Tibial nerve (tissue), 4 donors: ENCODE measurements at regions not wholly inside any gene's neighbourhood (a gene's known extent, or its start where the extent isn't known, plus 50 kb on each side); places are given as distances from the start of the nearest gene placed in this dataset.

Experiments
- DNase-seq, 2 donors: peaks; one replicate each; pipeline ENCODE4 v3.0.0-alpha.2; 2019; ENCODE audit warnings: low spot score in 2 of 2
- H3K27ac ChIP-seq, 4 donors: fragments of 200-600 bp; sonication (generic) in 3 of 4; one replicate each; pipeline ENCODE4 v1.5.1; 2017 to 2019; ENCODE audit warnings: mild to moderate bottlenecking in 1 of 4
- H3K27me3 ChIP-seq, 2 donors: fragments of 200-600 bp; sonication (generic) in 1 of 2; one replicate each; pipeline versions ENCODE4 v1.5.1 to v1.6.0; 2017 to 2019
- H3K36me3 ChIP-seq, 3 donors: fragments of 200-600 bp; sonication (generic); one replicate each; pipeline ENCODE4 v1.5.1; 2018 to 2019
- H3K4me1 ChIP-seq, 4 donors: fragments of 200-600 bp; sonication (generic) in 3 of 4; one replicate each; pipeline ENCODE4 v1.5.1; 2017 to 2019
- H3K4me3 ChIP-seq, 4 donors: fragments of 200-600 bp; sonication (generic) in 3 of 4; one replicate each; pipeline ENCODE4 v1.5.1; 2017 to 2019; ENCODE audit warnings: mild to moderate bottlenecking in 1 of 4, moderate library complexity in 1 of 4
- H3K9me3 ChIP-seq, 4 donors: fragments of 200-600 bp; sonication (generic) in 3 of 4; one replicate each; pipeline ENCODE4 v1.5.1; 2017 to 2019
- EP300 ChIP-seq, 2 donors: sonication (generic); formaldehyde crosslinking; IDR thresholded peaks; one replicate each; pipeline ENCODE4 v1.6.1; 2017; ENCODE audit warnings: antibody characterized with exemption in 2 of 2, mild to moderate bottlenecking in 1 of 2
- POLR2A ChIP-seq, 2 donors: fragments of 450-650 bp; IDR thresholded peaks; one replicate each; pipeline ENCODE4 v1.6.1; 2017; ENCODE audit warnings: antibody characterized with exemption in 2 of 2, mild to moderate bottlenecking in 2 of 2, moderate library complexity in 2 of 2
- WGBS, 2 donors: methylation state at CpG; one replicate each; pipeline ENCODE4 v1.1.5; 2018; 5-methylcytosine and 5-hydroxymethylcytosine counted together
- TF ChIP-seq, protein P1 (sequence below), 5 experiments: fragments of 200-600 bp in 3 of 5; fragments of 450-650 bp in 2 of 5; sonication (generic) in 3 of 5; IDR thresholded peaks; one replicate each; pipeline ENCODE4 v1.5.1; 2016 to 2019; ENCODE audit warnings: antibody characterized with exemption in 5 of 5, mild to moderate bottlenecking in 3 of 5, moderate library complexity in 2 of 5

- 85% methylated on average over 4 of the region's 4 CpGs for WGBS, 2 donors
- Histone ChIP-seq H3K4me3 (no peak overlapping the region), H3K36me3 (no peaks in the 10 kb centered on the region), H3K27me3 (no peaks in the 10 kb centered on the region), H3K27ac (no peak overlapping the region), H3K4me1 (no peaks in the 10 kb centered on the region), H3K9me3 (no peaks in the 10 kb centered on the region)
- no peak for DNase-seq
- TF ChIP-seq, protein P1, sequence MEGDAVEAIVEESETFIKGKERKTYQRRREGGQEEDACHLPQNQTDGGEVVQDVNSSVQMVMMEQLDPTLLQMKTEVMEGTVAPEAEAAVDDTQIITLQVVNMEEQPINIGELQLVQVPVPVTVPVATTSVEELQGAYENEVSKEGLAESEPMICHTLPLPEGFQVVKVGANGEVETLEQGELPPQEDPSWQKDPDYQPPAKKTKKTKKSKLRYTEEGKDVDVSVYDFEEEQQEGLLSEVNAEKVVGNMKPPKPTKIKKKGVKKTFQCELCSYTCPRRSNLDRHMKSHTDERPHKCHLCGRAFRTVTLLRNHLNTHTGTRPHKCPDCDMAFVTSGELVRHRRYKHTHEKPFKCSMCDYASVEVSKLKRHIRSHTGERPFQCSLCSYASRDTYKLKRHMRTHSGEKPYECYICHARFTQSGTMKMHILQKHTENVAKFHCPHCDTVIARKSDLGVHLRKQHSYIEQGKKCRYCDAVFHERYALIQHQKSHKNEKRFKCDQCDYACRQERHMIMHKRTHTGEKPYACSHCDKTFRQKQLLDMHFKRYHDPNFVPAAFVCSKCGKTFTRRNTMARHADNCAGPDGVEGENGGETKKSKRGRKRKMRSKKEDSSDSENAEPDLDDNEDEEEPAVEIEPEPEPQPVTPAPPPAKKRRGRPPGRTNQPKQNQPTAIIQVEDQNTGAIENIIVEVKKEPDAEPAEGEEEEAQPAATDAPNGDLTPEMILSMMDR (IDR thresholded peaks at IDR 0.05) = no peak
- TF ChIP-seq POLR2A (IDR thresholded peaks at IDR 0.05) (no peak), EP300 (IDR thresholded peaks at IDR 0.05) (no peak)
Measured at GRCh38 chr5:68522863-68523262, 307.3 kb downstream of the PIK3R1 start.

- Histone ChIP-seq H3K9me3 (no peaks in the 10 kb centered on the region), H3K27ac (no peak overlapping the region), H3K36me3 (no peaks in the 10 kb centered on the region), H3K4me3 (no peak overlapping the region), H3K27me3 (no peaks in the 10 kb centered on the region), H3K4me1 (peaks cover 0 to 15% (median 3%) of the 10 kb centered on the region in 4 donors)
- WGBS, 2 donors = 64 to 91% methylated on average over 3 of the region's 3 CpGs
- TF ChIP-seq POLR2A (IDR thresholded peaks at IDR 0.05) (no peak), EP300 (IDR thresholded peaks at IDR 0.05) (no peak)
- TF ChIP-seq, protein P1 (IDR thresholded peaks at IDR 0.05) = no peak
- DNase-seq = no peak
Measured at GRCh38 chr5:68528821-68529273, 313.3 kb downstream of the PIK3R1 start.

GRCh38 chr5:68529581-68529980, 314.0 kb downstream of the PIK3R1 start:
- no peak overlapping the region for H3K4me3 ChIP-seq
- WGBS, 2 donors = 76 to 89% methylated on average over 3 of the region's 3 CpGs
- TF ChIP-seq, protein P1 (IDR thresholded peaks at IDR 0.05) = no peak
- TF ChIP-seq POLR2A (IDR thresholded peaks at IDR 0.05) (no peak), EP300 (IDR thresholded peaks at IDR 0.05) (no peak)
- no peak for DNase-seq
- H3K4me1 ChIP-seq = peaks cover 0 to 22% (median 6%) of the 10 kb centered on the region in 4 donors
- no peak overlapping the region for H3K27ac ChIP-seq
- H3K27me3 ChIP-seq = no peaks in the 10 kb centered on the region
- no peaks in the 10 kb centered on the region for H3K36me3 ChIP-seq
- H3K9me3 ChIP-seq = no peaks in the 10 kb centered on the region

DNA sequence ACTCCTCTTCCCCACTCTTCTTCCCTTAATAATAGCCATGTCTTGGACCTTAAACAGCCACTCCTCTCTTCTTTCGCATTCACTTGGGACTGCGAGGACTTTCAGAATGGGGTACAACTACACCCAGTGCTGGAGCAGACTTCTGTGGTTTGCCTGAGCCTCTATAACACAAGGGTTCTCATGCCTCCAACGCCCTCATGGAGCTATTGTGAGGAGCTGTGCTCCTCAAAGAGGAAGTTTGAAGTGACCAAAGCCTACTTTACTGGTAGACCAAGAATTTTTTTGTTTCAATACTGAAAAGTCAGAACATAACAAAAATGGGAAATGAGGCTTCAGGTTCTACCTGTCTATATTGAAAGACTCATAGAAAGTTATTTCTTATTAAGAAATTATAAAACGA, 316.4 kb downstream of the PIK3R1 start:
- no peaks in the 10 kb centered on the region for H3K9me3 ChIP-seq
- DNase-seq = no peak
- TF ChIP-seq, protein P1 (IDR thresholded peaks at IDR 0.05) = no peak
- TF ChIP-seq EP300 (IDR thresholded peaks at IDR 0.05) = no peak
- no peak for TF ChIP-seq POLR2A (IDR thresholded peaks at IDR 0.05)
- no peak overlapping the region for H3K27ac ChIP-seq
- no peak overlapping the region for H3K4me3 ChIP-seq
- H3K27me3 ChIP-seq = no peaks in the 10 kb centered on the region
- peaks cover 0 to 32% (median 8%) of the 10 kb centered on the region in 4 donors for H3K4me1 ChIP-seq
- 90 to 94% methylated on average over 4 of the region's 4 CpGs for WGBS, 2 donors
- H3K36me3 ChIP-seq = no peaks in the 10 kb centered on the region

- Histone ChIP-seq H3K9me3 (no peaks in the 10 kb centered on the region), H3K27me3 (no peaks in the 10 kb centered on the region), H3K27ac (no peak overlapping the region), H3K4me1 (peaks cover 0 to 32% (median 8%) of the 10 kb centered on the region in 4 donors), H3K4me3 (no peak overlapping the region), H3K36me3 (no peaks in the 10 kb centered on the region)
- WGBS, 2 donors = 47 to 59% methylated on average over 2 of the region's 2 CpGs
- TF ChIP-seq, protein P1 (IDR thresholded peaks at IDR 0.05) = no peak
- TF ChIP-seq POLR2A (IDR thresholded peaks at IDR 0.05) (no peak), EP300 (IDR thresholded peaks at IDR 0.05) (no peak)
- DNase-seq = no peak
Measured at GRCh38 chr5:68533051-68533450, 317.5 kb downstream of the PIK3R1 start.
